ENCODE measurements at regions not wholly inside any gene's neighbourhood (a gene's known extent, or its start where the extent isn't known, plus 50 kb on each side); places are given as distances from the start of the nearest gene placed in this dataset.

DNA sequence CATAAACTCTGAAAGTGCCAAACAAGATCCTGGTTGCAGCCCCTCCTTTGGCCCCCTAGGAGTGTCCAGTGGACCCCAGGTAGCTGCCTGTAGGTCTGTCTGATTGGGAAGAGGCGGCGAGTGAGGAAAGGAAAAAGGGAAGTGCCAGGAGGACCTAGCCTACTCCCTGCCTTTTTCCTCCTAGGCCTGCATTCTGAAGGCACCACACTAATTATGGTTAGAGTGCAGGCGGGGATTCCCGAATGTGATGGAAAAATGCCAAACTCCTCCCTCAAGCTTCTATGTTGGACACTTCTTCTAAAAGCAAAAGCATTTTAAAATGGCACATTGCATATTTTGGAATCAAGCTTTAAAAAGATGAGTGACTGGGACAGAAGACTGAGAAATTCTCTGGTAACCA lies 83.2 kb upstream of the SMIM15 start:
- TF ChIP-seq, protein P1, sequence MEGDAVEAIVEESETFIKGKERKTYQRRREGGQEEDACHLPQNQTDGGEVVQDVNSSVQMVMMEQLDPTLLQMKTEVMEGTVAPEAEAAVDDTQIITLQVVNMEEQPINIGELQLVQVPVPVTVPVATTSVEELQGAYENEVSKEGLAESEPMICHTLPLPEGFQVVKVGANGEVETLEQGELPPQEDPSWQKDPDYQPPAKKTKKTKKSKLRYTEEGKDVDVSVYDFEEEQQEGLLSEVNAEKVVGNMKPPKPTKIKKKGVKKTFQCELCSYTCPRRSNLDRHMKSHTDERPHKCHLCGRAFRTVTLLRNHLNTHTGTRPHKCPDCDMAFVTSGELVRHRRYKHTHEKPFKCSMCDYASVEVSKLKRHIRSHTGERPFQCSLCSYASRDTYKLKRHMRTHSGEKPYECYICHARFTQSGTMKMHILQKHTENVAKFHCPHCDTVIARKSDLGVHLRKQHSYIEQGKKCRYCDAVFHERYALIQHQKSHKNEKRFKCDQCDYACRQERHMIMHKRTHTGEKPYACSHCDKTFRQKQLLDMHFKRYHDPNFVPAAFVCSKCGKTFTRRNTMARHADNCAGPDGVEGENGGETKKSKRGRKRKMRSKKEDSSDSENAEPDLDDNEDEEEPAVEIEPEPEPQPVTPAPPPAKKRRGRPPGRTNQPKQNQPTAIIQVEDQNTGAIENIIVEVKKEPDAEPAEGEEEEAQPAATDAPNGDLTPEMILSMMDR (IDR thresholded peaks at IDR 0.05), result no peak
- TF ChIP-seq POLR2A (IDR thresholded peaks at IDR 0.05), result no peak
